Panc1 (cell line): ENCODE measurements at regions not wholly inside any gene's neighbourhood (a gene's known extent, or its start where the extent isn't known, plus 50 kb on each side); places are given as distances from the start of the nearest gene placed in this dataset.

Experiments
- ATAC-seq: fragments of 200-7000 bp; cut with Tn5 transposase; 2 replicates; pipeline ENCODE4 v1.9.1; 2020; ENCODE audit warnings: mild to moderate bottlenecking, moderate library complexity
- BruUV-seq: library from RNA; stranded (reverse); fragments of 400-500 nt; replicated peaks from 2 replicates; lab custom pipeline; 2021; lab: Mats Ljungman, UMichigan
- CTCF ChIA-PET: fragments of 300-600 bp; sonication (Branson Sonifier 250); formaldehyde crosslinking; loops from one replicate; lab custom pipeline; 2022; ENCODE audit warnings: antibody characterized with exemption; lab: Charles Lee
- POLR2A ChIA-PET: fragments of 300-600 bp; sonication (Branson Sonifier 250); formaldehyde crosslinking; loops from one replicate; lab custom pipeline; 2022; ENCODE audit warnings: antibody characterized with exemption; lab: Charles Lee
- DNase-seq: peaks from one replicate; pipeline ENCODE4 v3.0.0-alpha.2; 2010; ENCODE audit warnings: low read depth, low spot score
- H3K27ac ChIP-seq: 2 replicates; pipeline ENCODE4 v1.5.1; 2011; ENCODE audit warnings: mild to moderate bottlenecking, low read length, inconsistent platforms
- H3K27me3 ChIP-seq: fragments of 200-500 bp; sonication (Bioruptor generic); 2 replicates; pipeline ENCODE4 v1.6.0; 2014; ENCODE audit warnings: low read length, inconsistent platforms; ENCODE audit not compliant: control insufficient read depth, insufficient read depth
- H3K36me3 ChIP-seq: fragments of 200-500 bp; sonication (Bioruptor generic); 2 replicates; pipeline ENCODE4 v1.5.1; 2014; ENCODE audit warnings: inconsistent platforms, mild to moderate bottlenecking, low read length, moderate library complexity; ENCODE audit not compliant: control insufficient read depth, insufficient read depth
- H3K4me1 ChIP-seq: 2 replicates; pipeline ENCODE4 v1.5.1; 2011; ENCODE audit warnings: inconsistent platforms, mild to moderate bottlenecking, low read length, moderate library complexity; ENCODE audit not compliant: control insufficient read depth, insufficient read depth
- H3K4me3 ChIP-seq, 2 experiments: 2 replicates each; pipeline ENCODE4 v1.5.1; 2011 to 2012; ENCODE audit warnings: low read depth in 2 of 2, low read length in 2 of 2, mild to moderate bottlenecking in 2 of 2, inconsistent platforms in 1 of 2, moderate library complexity in 1 of 2
- H3K9me3 ChIP-seq: fragments of 200-500 bp; sonication (Bioruptor generic); 2 replicates; pipeline ENCODE4 v1.5.1; 2014; ENCODE audit warnings: low read depth, mild to moderate bottlenecking, inconsistent platforms, low read length, moderate library complexity; ENCODE audit not compliant: control insufficient read depth, insufficient read depth
- CTCF ChIP-seq: fragments of 450-650 bp; IDR thresholded peaks from 2 replicates; pipeline ENCODE4 v1.5.1; 2017; ENCODE audit warnings: mild to moderate bottlenecking
- POLR2AphosphoS5 ChIP-seq: IDR thresholded peaks from 2 replicates; pipeline ENCODE4 v1.6.1; 2012; ENCODE audit warnings: mild to moderate bottlenecking, low read depth, low read length, moderate library complexity
- REST ChIP-seq, 2 experiments: IDR thresholded peaks; 2 replicates each; pipeline ENCODE4 v1.6.1; 2011 to 2012; ENCODE audit warnings: low read depth in 2 of 2, control low read depth in 1 of 2, low read length in 1 of 2, mild to moderate bottlenecking in 1 of 2, moderate library complexity in 1 of 2; ENCODE audit not compliant: insufficient read depth in 1 of 2
- SIN3A ChIP-seq: IDR thresholded peaks from 2 replicates; pipeline ENCODE4 v1.6.1; 2012; ENCODE audit warnings: low read depth, mild to moderate bottlenecking, low read length, moderate library complexity, borderline replicate concordance; ENCODE audit not compliant: insufficient read depth
- TCF7L2 ChIP-seq: IDR thresholded peaks from 2 replicates; pipeline ENCODE4 v1.6.1; 2011; ENCODE audit warnings: mild to moderate bottlenecking, low read depth, low read length, inconsistent platforms
- in situ Hi-C: cut with HindIII; loops from 2 replicates; pipeline ENCODE4 v1.10.0; 2016; ENCODE audit warnings: low sequenced_read_pairs, low pct_unique_long_range_greater_than_20kb
- intact Hi-C: fragments of 100-400 bp; cut with micrococcal nuclease; formaldehyde crosslinking; loops from one replicate; pipeline ENCODE4 v1.10.0; 2022; ENCODE audit not compliant: unreplicated experiment

GRCh38 chr7:68965351-68965750, 632.9 kb upstream of the AUTS2 start:
- Histone ChIP-seq H3K4me3 (no peak overlapping the region), H3K9me3 (no peaks in the 10 kb centered on the region), H3K27ac (no peak overlapping the region), H3K27me3 (no peaks in the 10 kb centered on the region), H3K4me1 (no peaks in the 10 kb centered on the region), H3K36me3 (no peaks in the 10 kb centered on the region)
- in situ Hi-C loops (no loop called here), intact Hi-C loops (no loop called here)
- TF ChIP-seq TCF7L2 (no peak), POLR2AphosphoS5 (no peak), SIN3A (no peak), CTCF (no peak), REST (IDR thresholded peaks at IDR 0.05; ENCODE audit: insufficient read depth in 1 of 2, low read depth in 2 of 2, low read length in 1 of 2) (no peak)
- CTCF ChIA-PET, result no interaction called here
- ATAC-seq (no peak), DNase-seq (no peak)
- POLR2A ChIA-PET, result no interaction called here
- BruUV-seq, result no TSS peak

GRCh38 chr7:68967598-68967997, 630.7 kb upstream of the AUTS2 start:
- TF ChIP-seq REST (IDR thresholded peaks at IDR 0.05; ENCODE audit: insufficient read depth in 1 of 2, low read depth in 2 of 2, low read length in 1 of 2), result no peak
- ChIA-PET POLR2A (interaction anchor here (0.7 kb wide), 1 partner anchor 18 kb away, joined by 3 read pairs; no protein-coding TSS in a partner anchor), CTCF (no interaction called here)
- intact Hi-C loops, result no loop called here
- no peaks in the 10 kb centered on the region for H3K9me3 ChIP-seq
- no peaks in the 10 kb centered on the region for H3K36me3 ChIP-seq
- no TSS peak for BruUV-seq
- no peaks in the 10 kb centered on the region for H3K27me3 ChIP-seq
- no peak overlapping the region for H3K4me3 ChIP-seq
- in situ Hi-C loops, result no loop called here
- ATAC-seq (no peak), DNase-seq (no peak)
- no peaks in the 10 kb centered on the region for H3K4me1 ChIP-seq
- H3K27ac ChIP-seq, result no peak overlapping the region
